Transverse colon (tissue), 4 donors: ENCODE measurements at regions not wholly inside any gene's neighbourhood (a gene's known extent, or its start where the extent isn't known, plus 50 kb on each side); places are given as distances from the start of the nearest gene placed in this dataset.

Source experiments
- CTCF ChIP-seq, 5 experiments: fragments of 200-600 bp in 3 of 5; fragments of 450-650 bp in 2 of 5; sonication (generic) in 3 of 5; IDR thresholded peaks; 1 replicate in 2 of 5; 2 replicates in 3 of 5; pipeline ENCODE4 v1.5.1; 2016 to 2017; ENCODE audit warnings: antibody characterized with exemption in 5 of 5, inconsistent platforms in 3 of 5, mild to moderate bottlenecking in 2 of 5, moderate library complexity in 1 of 5
- POLR2AphosphoS5 ChIP-seq, 3 donors: sonication (generic); formaldehyde crosslinking; IDR thresholded peaks; one replicate each; pipeline ENCODE4 v1.6.1; 2016; ENCODE audit warnings: antibody characterized with exemption in 3 of 3

- TF ChIP-seq CTCF (IDR thresholded peaks at IDR 0.05) (no peak), POLR2AphosphoS5 (IDR thresholded peaks at IDR 0.05) (no peak)
These were observed 106.5 kb upstream of the PRKD1 start for GRCh38 chr14:30034152-30034551.
